OCI-LY1 (cell line): ENCODE measurements at regions not wholly inside any gene's neighbourhood (a gene's known extent, or its start where the extent isn't known, plus 50 kb on each side); places are given as distances from the start of the nearest gene placed in this dataset.

Experiments used
- H2AFZ ChIP-seq: fragments of 200-600 bp; sonication (generic), shearing (Covaris generic); 2 replicates; pipeline ENCODE4 v1.6.0; 2014; ENCODE audit warnings: antibody characterized with exemption, mild to moderate bottlenecking, low read length
- H3F3A ChIP-seq: fragments of 200-600 bp; sonication (generic), shearing (Covaris generic); 2 replicates; pipeline ENCODE4 v1.6.0; 2014; ENCODE audit warnings: mild to moderate bottlenecking, antibody characterized with exemption, low read length, moderate library complexity; ENCODE audit not compliant: insufficient read depth
- H3K27ac ChIP-seq: fragments of 200-600 bp; sonication (generic); 2 replicates; pipeline ENCODE4 v1.5.1; 2014; ENCODE audit warnings: low read length, mixed run types, mild to moderate bottlenecking, low read depth; ENCODE audit not compliant: poor library complexity, severe bottlenecking
- H3K27me3 ChIP-seq: fragments of 200-600 bp; sonication (generic); 2 replicates; pipeline ENCODE4 v1.6.0; 2014; ENCODE audit warnings: antibody characterized with exemption, mild to moderate bottlenecking, low read length, moderate library complexity; ENCODE audit not compliant: insufficient read depth
- H3K36me3 ChIP-seq: fragments of 200-600 bp; sonication (generic); 2 replicates; pipeline ENCODE4 v1.6.1; 2014; ENCODE audit warnings: mild to moderate bottlenecking, antibody characterized with exemption, low read length, moderate library complexity, mixed read lengths; ENCODE audit not compliant: insufficient read depth
- H3K4me1 ChIP-seq: fragments of 200-600 bp; sonication (generic); 2 replicates; pipeline ENCODE4 v1.5.1; 2014; ENCODE audit warnings: mild to moderate bottlenecking, low read length, moderate library complexity; ENCODE audit not compliant: insufficient read depth, severe bottlenecking
- H3K4me2 ChIP-seq: fragments of 200-600 bp; sonication (generic), shearing (Covaris generic); 2 replicates; pipeline ENCODE4 v1.6.1; 2014; ENCODE audit warnings: low read length
- H3K4me3 ChIP-seq: fragments of 200-600 bp; sonication (generic); 2 replicates; pipeline ENCODE4 v1.5.1; 2014; ENCODE audit warnings: low read length, low read depth, mild to moderate bottlenecking, mixed read lengths; ENCODE audit not compliant: poor library complexity, severe bottlenecking
- H3K79me2 ChIP-seq: fragments of 200-600 bp; shearing (Covaris generic); 2 replicates; pipeline ENCODE4 v1.6.1; 2016; ENCODE audit warnings: mixed run types, low read length, mixed read lengths; ENCODE audit not compliant: insufficient read depth
- H3K9ac ChIP-seq: fragments of 200-600 bp; sonication (generic), shearing (Covaris generic); 2 replicates; pipeline ENCODE4 v1.6.1; 2014; ENCODE audit warnings: mild to moderate bottlenecking, low read length, mixed read lengths
- H3K9me2 ChIP-seq: fragments of 200-600 bp; sonication (generic), shearing (Covaris generic); 2 replicates; pipeline ENCODE4 v1.6.1; 2014; ENCODE audit warnings: low read depth, mild to moderate bottlenecking, low read length, mixed read lengths
- H3K9me3 ChIP-seq: fragments of 200-600 bp; shearing (Covaris generic); 2 replicates; pipeline ENCODE4 v1.6.1; 2014; ENCODE audit warnings: low read length, mixed read lengths
- H4K20me1 ChIP-seq: fragments of 200-600 bp; sonication (generic), shearing (Covaris generic); 2 replicates; pipeline ENCODE4 v1.6.0; 2016; ENCODE audit warnings: mild to moderate bottlenecking, low read length; ENCODE audit not compliant: insufficient read depth
- EZH2 ChIP-seq: fragments of 200-600 bp; sonication (generic), shearing (Covaris generic); IDR thresholded peaks from 2 replicates; pipeline ENCODE4 v1.8.0; 2017; ENCODE audit warnings: borderline replicate concordance, mixed run types, mild to moderate bottlenecking, antibody characterized with exemption, low read length, moderate library complexity, mixed read lengths
- TF ChIP-seq, protein P1 (sequence below): fragments of 200-600 bp; sonication (generic), shearing (Covaris generic); IDR thresholded peaks from 2 replicates; pipeline ENCODE4 v1.5.1; 2017; ENCODE audit warnings: mild to moderate bottlenecking, antibody characterized with exemption, low read length, moderate library complexity, mixed read lengths

DNA sequence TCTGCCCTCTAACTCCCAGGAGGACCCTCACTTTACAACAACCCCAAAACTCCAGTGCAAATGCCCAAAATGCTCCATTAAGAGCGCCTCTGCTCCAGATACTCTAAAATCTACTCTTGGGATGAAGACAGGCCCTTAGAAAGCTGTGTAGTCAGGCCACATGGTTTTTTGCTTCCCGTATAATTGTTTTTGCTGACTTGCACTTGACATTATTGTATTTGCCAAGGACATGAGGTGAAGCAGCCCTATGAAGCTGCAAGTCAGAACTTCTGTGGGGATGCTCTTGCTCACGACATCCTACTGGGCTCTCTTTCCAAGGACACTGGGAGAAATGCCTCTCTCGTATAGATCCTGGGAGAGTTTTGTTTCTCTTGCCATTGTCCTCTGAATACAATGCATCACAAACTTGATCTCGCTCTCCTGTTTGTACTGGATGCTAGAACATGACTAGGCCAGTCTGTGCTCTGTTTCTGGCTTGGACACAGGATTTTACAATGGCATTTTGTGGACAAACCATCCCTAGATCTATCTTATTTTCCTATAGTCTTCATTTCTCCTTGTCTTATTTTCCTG is 177.2 kb upstream of the DTNBP1 start:
- Histone ChIP-seq H3K36me3 (no peaks in the 10 kb centered on the region), H3K27me3 (no peaks in the 10 kb centered on the region), H4K20me1 (no peaks in the 10 kb centered on the region), H3K9me3 (no peaks in the 10 kb centered on the region), H3K4me3 (no peak overlapping the region), H3K79me2 (no peaks in the 10 kb centered on the region), H3F3A (no peaks in the 10 kb centered on the region), H3K9me2 (no peaks in the 10 kb centered on the region), H3K27ac (no peak overlapping the region), H2AFZ (no peak overlapping the region), H3K9ac (no peak overlapping the region), H3K4me1 (no peaks in the 10 kb centered on the region), H3K4me2 (no peak overlapping the region)
- no peak for TF ChIP-seq EZH2
- TF ChIP-seq, protein P1, sequence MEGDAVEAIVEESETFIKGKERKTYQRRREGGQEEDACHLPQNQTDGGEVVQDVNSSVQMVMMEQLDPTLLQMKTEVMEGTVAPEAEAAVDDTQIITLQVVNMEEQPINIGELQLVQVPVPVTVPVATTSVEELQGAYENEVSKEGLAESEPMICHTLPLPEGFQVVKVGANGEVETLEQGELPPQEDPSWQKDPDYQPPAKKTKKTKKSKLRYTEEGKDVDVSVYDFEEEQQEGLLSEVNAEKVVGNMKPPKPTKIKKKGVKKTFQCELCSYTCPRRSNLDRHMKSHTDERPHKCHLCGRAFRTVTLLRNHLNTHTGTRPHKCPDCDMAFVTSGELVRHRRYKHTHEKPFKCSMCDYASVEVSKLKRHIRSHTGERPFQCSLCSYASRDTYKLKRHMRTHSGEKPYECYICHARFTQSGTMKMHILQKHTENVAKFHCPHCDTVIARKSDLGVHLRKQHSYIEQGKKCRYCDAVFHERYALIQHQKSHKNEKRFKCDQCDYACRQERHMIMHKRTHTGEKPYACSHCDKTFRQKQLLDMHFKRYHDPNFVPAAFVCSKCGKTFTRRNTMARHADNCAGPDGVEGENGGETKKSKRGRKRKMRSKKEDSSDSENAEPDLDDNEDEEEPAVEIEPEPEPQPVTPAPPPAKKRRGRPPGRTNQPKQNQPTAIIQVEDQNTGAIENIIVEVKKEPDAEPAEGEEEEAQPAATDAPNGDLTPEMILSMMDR = no peak

DNA sequence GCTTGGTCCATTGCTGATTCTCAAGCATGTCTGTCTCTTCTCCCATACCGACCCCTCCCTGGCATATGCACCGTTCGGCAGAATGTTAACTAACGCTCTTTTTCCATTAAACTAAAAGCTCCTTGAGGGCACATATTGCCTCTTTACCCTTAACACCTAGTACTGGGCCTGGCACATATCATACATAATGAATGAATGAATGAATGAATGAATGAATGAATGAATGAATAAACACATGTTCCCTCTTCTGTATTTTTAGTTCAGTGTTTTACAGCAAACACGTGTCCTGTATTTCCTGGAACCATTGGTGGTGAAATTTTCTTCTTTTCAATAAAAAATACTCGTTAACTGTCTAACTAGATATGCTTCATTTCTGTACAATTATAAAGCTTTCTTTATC is 174.4 kb upstream of the DTNBP1 start:
- Histone ChIP-seq H3K4me1 (no peaks in the 10 kb centered on the region), H3K4me2 (no peak overlapping the region), H3K27ac (no peak overlapping the region), H3K79me2 (no peaks in the 10 kb centered on the region), H3K4me3 (no peak overlapping the region), H3K9me2 (no peaks in the 10 kb centered on the region), H4K20me1 (no peaks in the 10 kb centered on the region), H2AFZ (no peak overlapping the region), H3F3A (no peaks in the 10 kb centered on the region), H3K9ac (no peak overlapping the region), H3K9me3 (no peaks in the 10 kb centered on the region), H3K36me3 (no peaks in the 10 kb centered on the region), H3K27me3 (no peaks in the 10 kb centered on the region)
- TF ChIP-seq EZH2 = no peak
- TF ChIP-seq, protein P1 = no peak

GRCh38 chr6:15832841-15833240 is 170.0 kb upstream of the DTNBP1 start:
- Histone ChIP-seq H3K4me3 (no peak overlapping the region), H3K27me3 (no peaks in the 10 kb centered on the region), H3K79me2 (no peaks in the 10 kb centered on the region), H4K20me1 (no peaks in the 10 kb centered on the region), H3K9ac (no peak overlapping the region), H3K4me1 (no peaks in the 10 kb centered on the region), H3K4me2 (no peak overlapping the region), H2AFZ (no peak overlapping the region), H3K9me2 (no peaks in the 10 kb centered on the region), H3K9me3 (no peaks in the 10 kb centered on the region), H3F3A (no peaks in the 10 kb centered on the region), H3K36me3 (no peaks in the 10 kb centered on the region), H3K27ac (no peak overlapping the region)
- no peak for TF ChIP-seq EZH2
- TF ChIP-seq, protein P1 = no peak
